ENCODE measurements at regions not wholly inside any gene's neighbourhood (a gene's known extent, or its start where the extent isn't known, plus 50 kb on each side); places are given as distances from the start of the nearest gene placed in this dataset.

GRCh38 chr3:41001556-41001955 is 197.7 kb upstream of the CTNNB1 start:
- in situ Hi-C loops (cut with MboI): no loop called here
- no peak overlapping the region for H3K4me2 ChIP-seq (ENCODE audit: unreplicated experiment)

GRCh38 chr3:41002104-41002503 is 197.2 kb upstream of the CTNNB1 start:
- in situ Hi-C loops (cut with MboI): no loop called here
- Histone ChIP-seq H3K79me2 (ENCODE audit: insufficient read depth) (no peaks in the 10 kb centered on the region), H3K4me2 (ENCODE audit: unreplicated experiment) (no peak overlapping the region), H3F3A (ENCODE audit: insufficient read depth) (no peaks in the 10 kb centered on the region), H3K9ac (no peak overlapping the region), H2AFZ (no peak overlapping the region), H3K36me3 (ENCODE audit: low read depth) (no peaks in the 10 kb centered on the region), H3K27me3 (replicated peaks; ENCODE audit: insufficient read depth) (peaks cover 15% of the 10 kb centered on the region), H3K4me1 (ENCODE audit: insufficient read depth) (no peaks in the 10 kb centered on the region), H3K9me3 (ENCODE audit: low read depth) (no peaks in the 10 kb centered on the region), H4K20me1 (ENCODE audit: insufficient read depth) (no peaks in the 10 kb centered on the region), H3K27ac (no peak overlapping the region), H3K9me2 (ENCODE audit: insufficient read depth) (no peaks in the 10 kb centered on the region), H3K4me3 (no peak overlapping the region)
- no peak for DNase-seq
- 19 to 20% methylated on average over 4 of the region's 4 CpGs for WGBS, 2 experiments (ENCODE audit: low coverage in 1 of 2, low lambda C conversion rate in 2 of 2, missing lambda C conversion rate in 2 of 2)
- TF ChIP-seq EZH2 (IDR thresholded peaks at IDR 0.05; ENCODE audit: insufficient read depth, poor library complexity, severe bottlenecking): no peak
- no peak for TF ChIP-seq EZH2phosphoT487 (IDR thresholded peaks at IDR 0.05; ENCODE audit: insufficient read depth, low read depth)

More at GRCh38 chr3:41001556-41001955, 197.7 kb upstream of the CTNNB1 start:
- no peaks in the 10 kb centered on the region for H3K4me1 ChIP-seq (ENCODE audit: insufficient read depth)
- H3F3A ChIP-seq (ENCODE audit: insufficient read depth): no peaks in the 10 kb centered on the region
- H4K20me1 ChIP-seq (ENCODE audit: insufficient read depth): no peaks in the 10 kb centered on the region
- peaks cover 15% of the 10 kb centered on the region for H3K27me3 ChIP-seq (replicated peaks; ENCODE audit: insufficient read depth)
- no peak overlapping the region for H3K9ac ChIP-seq
- H3K27ac ChIP-seq: no peak overlapping the region
- WGBS, 2 experiments (ENCODE audit: low coverage in 1 of 2, low lambda C conversion rate in 2 of 2, missing lambda C conversion rate in 2 of 2): 42 to 53% methylated on average over 1 of the region's 1 CpG
- no peaks in the 10 kb centered on the region for H3K36me3 ChIP-seq (ENCODE audit: low read depth)
- no peaks in the 10 kb centered on the region for H3K9me2 ChIP-seq (ENCODE audit: insufficient read depth)
- no peak overlapping the region for H3K4me3 ChIP-seq
- no peak for DNase-seq
- H3K79me2 ChIP-seq (ENCODE audit: insufficient read depth): no peaks in the 10 kb centered on the region
- no peak overlapping the region for H2AFZ ChIP-seq
- TF ChIP-seq EZH2 (IDR thresholded peaks at IDR 0.05; ENCODE audit: insufficient read depth, poor library complexity, severe bottlenecking) (no peak), EZH2phosphoT487 (IDR thresholded peaks at IDR 0.05; ENCODE audit: insufficient read depth, low read depth) (no peak)
- no peaks in the 10 kb centered on the region for H3K9me3 ChIP-seq (ENCODE audit: low read depth)

DNA sequence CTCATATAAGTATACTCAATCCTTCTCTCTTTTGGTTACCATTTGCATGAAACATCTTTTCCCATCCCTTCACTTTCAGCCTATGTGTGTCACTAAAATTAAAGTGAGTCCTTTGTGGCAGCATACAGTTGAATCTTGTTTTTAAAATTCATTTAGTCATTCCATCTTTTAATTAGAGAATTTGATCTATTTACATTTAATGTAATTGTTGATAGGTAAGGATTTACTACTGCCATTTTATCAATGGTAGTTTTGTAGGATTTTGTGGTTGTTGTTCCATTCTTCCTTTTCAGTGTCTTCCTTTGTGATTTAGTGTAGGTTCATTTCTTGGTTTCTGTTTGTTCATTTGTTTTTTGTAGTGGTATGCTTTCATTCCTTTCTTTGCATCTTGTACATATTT is 191.9 kb upstream of the CTNNB1 start:
- Histone ChIP-seq H3K36me3 (ENCODE audit: low read depth) (no peaks in the 10 kb centered on the region), H3K4me2 (ENCODE audit: unreplicated experiment) (no peak overlapping the region), H3K4me1 (ENCODE audit: insufficient read depth) (no peaks in the 10 kb centered on the region), H3K9ac (no peak overlapping the region), H3K4me3 (no peak overlapping the region), H3K27me3 (replicated peaks; ENCODE audit: insufficient read depth) (peaks cover 15% of the 10 kb centered on the region), H3K9me2 (ENCODE audit: insufficient read depth) (no peaks in the 10 kb centered on the region), H3K27ac (no peak overlapping the region), H2AFZ (no peak overlapping the region), H3K79me2 (ENCODE audit: insufficient read depth) (no peaks in the 10 kb centered on the region), H3K9me3 (ENCODE audit: low read depth) (peaks cover 3% of the 10 kb centered on the region), H4K20me1 (ENCODE audit: insufficient read depth) (no peaks in the 10 kb centered on the region), H3F3A (ENCODE audit: insufficient read depth) (no peaks in the 10 kb centered on the region)
- TF ChIP-seq EZH2 (IDR thresholded peaks at IDR 0.05; ENCODE audit: insufficient read depth, poor library complexity, severe bottlenecking): no peak
- in situ Hi-C loops (cut with MboI): no loop called here
- no peak for DNase-seq

GRCh38 chr3:41011854-41012253 is 187.5 kb upstream of the CTNNB1 start:
- WGBS, 2 experiments (ENCODE audit: low coverage in 1 of 2, low lambda C conversion rate in 2 of 2, missing lambda C conversion rate in 2 of 2): 14 to 38% methylated on average over 2 of the region's 2 CpGs
- Histone ChIP-seq H3K27ac (no peak overlapping the region), H3K4me2 (ENCODE audit: unreplicated experiment) (no peak overlapping the region), H4K20me1 (ENCODE audit: insufficient read depth) (no peaks in the 10 kb centered on the region), H3K9ac (no peak overlapping the region), H3K79me2 (ENCODE audit: insufficient read depth) (no peaks in the 10 kb centered on the region), H3K4me1 (ENCODE audit: insufficient read depth) (no peaks in the 10 kb centered on the region), H3K4me3 (no peak overlapping the region), H2AFZ (no peak overlapping the region), H3F3A (ENCODE audit: insufficient read depth) (no peaks in the 10 kb centered on the region), H3K27me3 (replicated peaks; ENCODE audit: insufficient read depth) (no peaks in the 10 kb centered on the region), H3K36me3 (ENCODE audit: low read depth) (no peaks in the 10 kb centered on the region), H3K9me2 (ENCODE audit: insufficient read depth) (no peaks in the 10 kb centered on the region), H3K9me3 (ENCODE audit: low read depth) (peaks cover 3% of the 10 kb centered on the region)
- in situ Hi-C loops (cut with MboI): no loop called here
- TF ChIP-seq EZH2 (IDR thresholded peaks at IDR 0.05; ENCODE audit: insufficient read depth, poor library complexity, severe bottlenecking) (no peak), EZH2phosphoT487 (IDR thresholded peaks at IDR 0.05; ENCODE audit: insufficient read depth, low read depth) (no peak)
- no peak for DNase-seq

- DNase-seq: no peak
- TF ChIP-seq EZH2 (IDR thresholded peaks at IDR 0.05; ENCODE audit: insufficient read depth, poor library complexity, severe bottlenecking): no peak
- TF ChIP-seq EZH2phosphoT487 (IDR thresholded peaks at IDR 0.05; ENCODE audit: insufficient read depth, low read depth): no peak
- H4K20me1 ChIP-seq (ENCODE audit: insufficient read depth): no peaks in the 10 kb centered on the region
- H3K36me3 ChIP-seq (ENCODE audit: low read depth): no peaks in the 10 kb centered on the region
- no peaks in the 10 kb centered on the region for H3K27me3 ChIP-seq (replicated peaks; ENCODE audit: insufficient read depth)
- no peak overlapping the region for H3K9ac ChIP-seq
- in situ Hi-C loops (cut with MboI): no loop called here
- no peak overlapping the region for H3K27ac ChIP-seq
- H3K9me2 ChIP-seq (ENCODE audit: insufficient read depth): no peaks in the 10 kb centered on the region
- H3F3A ChIP-seq (ENCODE audit: insufficient read depth): no peaks in the 10 kb centered on the region
- H3K4me1 ChIP-seq (ENCODE audit: insufficient read depth): no peaks in the 10 kb centered on the region
- no peaks in the 10 kb centered on the region for H3K9me3 ChIP-seq (ENCODE audit: low read depth)
- no peaks in the 10 kb centered on the region for H3K79me2 ChIP-seq (ENCODE audit: insufficient read depth)
- 51 to 58% methylated on average over 2 of the region's 2 CpGs for WGBS, 2 experiments (ENCODE audit: low coverage in 1 of 2, low lambda C conversion rate in 2 of 2, missing lambda C conversion rate in 2 of 2)
- H3K4me3 ChIP-seq: no peak overlapping the region
- H3K4me2 ChIP-seq (ENCODE audit: unreplicated experiment): no peak overlapping the region
- H2AFZ ChIP-seq: no peak overlapping the region
These were observed 180.4 kb upstream of the CTNNB1 start for GRCh38 chr3:41018855-41019254.
